DND-41 (cell line): ENCODE measurements at regions not wholly inside any gene's neighbourhood (a gene's known extent, or its start where the extent isn't known, plus 50 kb on each side); places are given as distances from the start of the nearest gene placed in this dataset.

Experiments
- ATAC-seq: fragments of 200-7000 bp; cut with Tn5 transposase; 3 replicates; pipeline ENCODE4 v1.9.1; 2021; ENCODE audit warnings: low read depth; ENCODE audit not compliant: insufficient read depth
- DNase-seq: peaks from one replicate; pipeline ENCODE4 v3.0.0-alpha.2; 2020
- H2AFZ ChIP-seq: 2 replicates; pipeline ENCODE4 v1.6.0; 2012; ENCODE audit warnings: low read depth, low read length
- H3K27ac ChIP-seq: 2 replicates; pipeline ENCODE4 v1.5.1; 2012; ENCODE audit warnings: low read length, inconsistent platforms
- H3K27me3 ChIP-seq: fragments of 200-600 bp; sonication (generic); 2 replicates; pipeline ENCODE4 v1.6.0; 2012; ENCODE audit warnings: low read length, mild to moderate bottlenecking, inconsistent platforms; ENCODE audit not compliant: insufficient read depth, poor library complexity
- H3K36me3 ChIP-seq: 2 replicates; pipeline ENCODE4 v1.5.1; 2012; ENCODE audit warnings: low read length, inconsistent platforms; ENCODE audit not compliant: insufficient read depth
- H3K4me1 ChIP-seq: 2 replicates; pipeline ENCODE4 v1.5.1; 2012; ENCODE audit warnings: mild to moderate bottlenecking, low read length; ENCODE audit not compliant: insufficient read depth
- H3K4me2 ChIP-seq: 2 replicates; pipeline ENCODE4 v1.6.0; 2012; ENCODE audit warnings: mild to moderate bottlenecking, moderate library complexity, low read length, inconsistent platforms; ENCODE audit not compliant: insufficient read depth
- H3K4me3 ChIP-seq, 2 experiments: fragments of 200-600 bp in 1 of 2; shearing (Covaris generic) in 1 of 2; 2 replicates each; pipeline ENCODE4 v1.5.1; 2012 to 2016; ENCODE audit warnings: inconsistent platforms in 2 of 2, low read length in 2 of 2, mild to moderate bottlenecking in 2 of 2, low read depth in 1 of 2, moderate library complexity in 1 of 2
- H3K79me2 ChIP-seq: 2 replicates; pipeline ENCODE4 v1.6.0; 2012; ENCODE audit warnings: low read length, inconsistent platforms; ENCODE audit not compliant: insufficient read depth
- H3K9ac ChIP-seq: 2 replicates; pipeline ENCODE4 v1.6.0; 2012; ENCODE audit warnings: low read depth, mild to moderate bottlenecking, inconsistent platforms, low read length, moderate library complexity
- H3K9me3 ChIP-seq: 2 replicates; pipeline ENCODE4 v1.5.1; 2012; ENCODE audit warnings: low read length, moderate library complexity, mild to moderate bottlenecking, inconsistent platforms; ENCODE audit not compliant: insufficient read depth, severe bottlenecking
- H4K20me1 ChIP-seq: 2 replicates; pipeline ENCODE4 v1.6.0; 2012; ENCODE audit warnings: low read length; ENCODE audit not compliant: insufficient read depth
- CTCF ChIP-seq: IDR thresholded peaks from 2 replicates; pipeline ENCODE4 v1.5.1; 2012; ENCODE audit warnings: borderline replicate concordance, low read length, moderate library complexity, mild to moderate bottlenecking; ENCODE audit not compliant: poor library complexity, severe bottlenecking; ENCODE audit errors: extremely low read depth
- EZH2 ChIP-seq: IDR thresholded peaks from 3 replicates; pipeline ENCODE4 v1.6.1; 2012; ENCODE audit warnings: borderline replicate concordance, low read depth, mild to moderate bottlenecking, moderate library complexity, low read length, inconsistent platforms; ENCODE audit not compliant: severe bottlenecking

- H3K4me1 ChIP-seq, result no peaks in the 10 kb centered on the region
- no peak overlapping the region for H3K27ac ChIP-seq
- no peak overlapping the region for H3K4me2 ChIP-seq
- DNase-seq (no peak), ATAC-seq (no peak)
- H2AFZ ChIP-seq, result no peak overlapping the region
- no peak overlapping the region for H3K4me3 ChIP-seq
- H3K9me3 ChIP-seq, result no peaks in the 10 kb centered on the region
- no peaks in the 10 kb centered on the region for H3K79me2 ChIP-seq
- no peaks in the 10 kb centered on the region for H4K20me1 ChIP-seq
- H3K27me3 ChIP-seq, result no peaks in the 10 kb centered on the region
- no peak overlapping the region for H3K9ac ChIP-seq
- TF ChIP-seq EZH2 (no peak), CTCF (no peak)
- no peaks in the 10 kb centered on the region for H3K36me3 ChIP-seq
Observed at GRCh38 chr13:54356209-54356608, 1327.6 kb downstream of the OLFM4 start.

- Histone ChIP-seq H3K9me3 (no peaks in the 10 kb centered on the region), H3K4me2 (no peak overlapping the region), H3K9ac (no peak overlapping the region), H2AFZ (no peak overlapping the region), H3K27ac (no peak overlapping the region), H4K20me1 (no peaks in the 10 kb centered on the region), H3K79me2 (no peaks in the 10 kb centered on the region), H3K36me3 (no peaks in the 10 kb centered on the region), H3K4me1 (no peaks in the 10 kb centered on the region), H3K4me3 (no peak overlapping the region), H3K27me3 (no peaks in the 10 kb centered on the region)
- no peak for TF ChIP-seq CTCF
- TF ChIP-seq EZH2, result no peak
- ATAC-seq (no peak), DNase-seq (no peak)
Observed at GRCh38 chr13:54356849-54357248, 1328.2 kb downstream of the OLFM4 start.

GRCh38 chr13:54357284-54357933 lies 1328.8 kb downstream of the OLFM4 start:
- ATAC-seq (no peak), DNase-seq (no peak)
- no peaks in the 10 kb centered on the region for H3K27me3 ChIP-seq
- H3K4me1 ChIP-seq, result no peaks in the 10 kb centered on the region
- H3K36me3 ChIP-seq, result no peaks in the 10 kb centered on the region
- H3K79me2 ChIP-seq, result no peaks in the 10 kb centered on the region
- H3K27ac ChIP-seq, result no peak overlapping the region
- no peak overlapping the region for H3K4me3 ChIP-seq
- no peak for TF ChIP-seq CTCF
- TF ChIP-seq EZH2, result no peak
- no peak overlapping the region for H2AFZ ChIP-seq
- no peak overlapping the region for H3K9ac ChIP-seq
- H3K4me2 ChIP-seq, result no peak overlapping the region
- H4K20me1 ChIP-seq, result no peaks in the 10 kb centered on the region
- H3K9me3 ChIP-seq, result no peaks in the 10 kb centered on the region
